ENCODE measurements at regions not wholly inside any gene's neighbourhood (a gene's known extent, or its start where the extent isn't known, plus 50 kb on each side); places are given as distances from the start of the nearest gene placed in this dataset.

- no peak for DNase-seq
Measured at GRCh38 chrX:20463296-20464075, 196.8 kb upstream of the RPS6KA3 start.

- no peak for DNase-seq
Measured at GRCh38 chrX:20461576-20461975, 194.9 kb upstream of the RPS6KA3 start.

DNA sequence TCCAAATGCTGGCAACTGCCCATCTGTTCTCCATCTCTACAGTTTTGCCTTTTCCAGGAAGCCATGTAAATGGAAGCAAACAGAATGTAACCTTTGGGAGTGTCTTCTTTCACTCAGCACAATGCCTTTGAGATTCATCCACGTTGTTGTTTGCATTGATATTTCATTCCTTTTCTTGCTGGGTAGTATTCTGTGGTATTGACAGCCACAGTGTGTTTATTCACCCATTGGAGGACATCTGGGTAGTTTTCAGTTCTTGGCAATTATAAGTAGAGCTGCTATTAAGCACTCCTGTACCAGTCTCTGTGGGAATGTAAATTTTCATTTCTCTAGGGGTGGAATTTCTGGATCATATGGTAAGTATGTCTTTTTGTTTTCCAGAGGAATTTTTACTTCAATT, 194.3 kb upstream of the RPS6KA3 start:
- DNase-seq, result no peak

- DNase-seq, result peak; percentile 14
Measured at GRCh38 chrX:20459410-20460350, 193.0 kb upstream of the RPS6KA3 start.

DNA sequence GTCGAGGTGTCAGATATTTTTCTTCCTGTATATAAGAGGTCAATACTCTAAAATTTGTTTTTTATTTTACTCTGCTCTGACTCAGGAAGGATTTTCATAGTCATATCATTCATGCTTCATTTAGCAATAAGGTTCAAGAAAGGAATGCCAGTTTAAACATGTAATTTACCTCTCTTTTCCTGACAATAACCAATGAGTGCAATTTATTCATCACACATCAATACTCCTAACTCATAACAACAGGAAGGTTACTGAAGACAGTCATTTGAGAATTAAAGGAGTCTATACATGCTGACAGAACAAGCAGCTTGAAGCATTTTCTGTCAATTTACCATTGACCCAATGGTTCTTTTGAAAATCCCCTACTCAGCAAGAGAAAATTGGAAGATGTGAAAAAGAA, 190.3 kb upstream of the RPS6KA3 start:
- DNase-seq, result no peak

- no peak for DNase-seq
Measured at GRCh38 chrX:20455001-20455400, 188.3 kb upstream of the RPS6KA3 start.

DNA sequence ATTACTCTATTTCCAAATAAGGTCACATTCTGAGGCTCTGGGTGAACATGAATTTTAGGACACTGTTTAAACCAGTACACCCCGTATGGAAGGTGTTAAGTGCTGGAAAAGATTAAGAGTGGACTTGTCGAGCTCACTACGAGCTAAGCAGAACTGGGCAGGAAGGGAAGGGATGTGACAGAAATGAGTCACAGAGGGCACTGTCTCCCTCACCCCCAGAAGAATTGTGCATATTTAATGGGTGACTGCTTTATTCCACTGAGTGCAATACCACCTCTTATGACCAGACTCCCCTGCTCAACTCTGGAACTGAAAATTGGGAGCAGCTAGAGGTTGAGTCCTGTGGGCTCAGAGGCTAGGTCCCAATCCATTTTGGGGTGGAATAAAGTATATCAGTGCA, 187.4 kb upstream of the RPS6KA3 start:
- peak; percentile 17 for DNase-seq

DNA sequence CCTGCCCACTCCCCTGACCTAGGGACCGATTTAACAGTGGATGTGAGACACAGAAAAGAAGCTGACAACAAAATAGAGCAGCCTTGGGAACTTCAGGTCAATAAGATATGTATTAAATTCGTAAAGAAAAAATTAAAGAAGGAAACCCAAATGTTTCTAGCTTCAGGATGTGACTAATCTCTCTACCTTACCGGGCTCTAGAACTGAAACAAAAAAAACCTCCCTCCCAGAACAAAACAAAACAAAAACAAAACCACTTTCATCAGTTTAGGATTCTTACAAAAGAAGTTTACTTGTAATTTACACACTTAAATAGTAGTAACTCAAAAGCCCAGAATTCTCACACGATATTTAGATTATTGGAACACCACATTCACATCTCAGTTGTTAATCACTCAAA, 185.8 kb upstream of the RPS6KA3 start:
- peak; percentile 44 for DNase-seq

DNA sequence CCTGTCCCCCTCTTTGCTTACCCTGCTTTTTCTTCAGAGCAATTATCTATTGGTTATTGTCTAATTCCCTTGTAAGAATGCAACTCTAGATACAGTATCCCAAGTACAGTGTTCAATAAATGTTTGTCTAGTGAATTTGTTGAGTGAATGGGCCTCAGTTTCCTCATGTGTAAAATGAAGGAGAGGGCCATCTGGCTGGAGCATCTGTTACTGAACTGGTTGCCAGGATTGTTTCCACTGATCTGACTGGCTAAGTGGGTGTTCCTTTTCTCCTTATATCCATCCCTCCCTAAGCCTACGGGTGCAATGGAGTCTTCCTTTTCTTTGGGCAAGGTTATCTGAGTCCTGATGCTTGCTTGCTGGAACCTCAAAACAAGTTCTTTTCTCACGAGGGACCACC, 185.2 kb upstream of the RPS6KA3 start:
- no peak for DNase-seq

DNA sequence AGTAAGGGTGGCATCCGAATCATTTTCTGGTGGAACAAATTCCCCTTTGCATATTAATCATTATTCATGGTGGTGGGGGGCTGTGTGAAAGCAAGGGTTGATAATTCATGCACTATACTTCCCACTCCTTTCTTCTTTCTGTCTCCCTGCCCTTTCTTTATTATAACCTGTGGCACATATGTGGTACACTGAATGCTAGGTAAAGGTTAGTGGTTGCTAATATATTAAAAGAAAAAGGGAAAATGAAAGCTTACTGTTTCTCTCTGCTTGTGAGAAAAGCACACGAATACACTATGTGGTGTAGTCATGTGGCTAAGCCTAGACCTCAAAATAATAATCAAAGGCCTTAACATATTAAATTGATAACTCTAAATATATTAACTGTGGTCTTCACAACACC, 178.4 kb upstream of the RPS6KA3 start:
- DNase-seq, result no peak

DNA sequence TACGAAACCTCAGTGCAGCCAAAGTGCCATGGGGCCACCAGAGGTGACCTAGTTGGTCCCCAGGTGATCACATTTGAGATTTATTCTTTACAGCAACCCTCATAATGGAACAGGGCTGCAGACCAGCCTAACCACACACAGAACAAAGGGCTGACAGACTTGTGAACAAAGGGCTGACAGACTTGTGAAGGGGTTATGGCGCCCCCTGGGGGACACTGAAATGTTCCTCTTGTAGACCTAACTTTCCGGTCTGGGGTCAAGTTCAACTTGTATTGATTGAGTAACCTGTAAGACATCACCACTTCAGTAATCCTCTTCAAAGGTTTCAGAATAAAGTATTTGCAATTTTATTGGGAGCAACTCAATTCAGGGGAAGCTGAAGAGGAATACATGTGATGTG, 175.9 kb upstream of the RPS6KA3 start:
- DNase-seq, result peak; percentile 86

- no peak for DNase-seq
Measured at GRCh38 chrX:20441123-20441522, 174.4 kb upstream of the RPS6KA3 start.

- DNase-seq, result no peak
Measured at GRCh38 chrX:20438871-20439526, 172.3 kb upstream of the RPS6KA3 start.

- DNase-seq, result peak; percentile 22
Measured at GRCh38 chrX:20437683-20438082, 171.0 kb upstream of the RPS6KA3 start.

DNA sequence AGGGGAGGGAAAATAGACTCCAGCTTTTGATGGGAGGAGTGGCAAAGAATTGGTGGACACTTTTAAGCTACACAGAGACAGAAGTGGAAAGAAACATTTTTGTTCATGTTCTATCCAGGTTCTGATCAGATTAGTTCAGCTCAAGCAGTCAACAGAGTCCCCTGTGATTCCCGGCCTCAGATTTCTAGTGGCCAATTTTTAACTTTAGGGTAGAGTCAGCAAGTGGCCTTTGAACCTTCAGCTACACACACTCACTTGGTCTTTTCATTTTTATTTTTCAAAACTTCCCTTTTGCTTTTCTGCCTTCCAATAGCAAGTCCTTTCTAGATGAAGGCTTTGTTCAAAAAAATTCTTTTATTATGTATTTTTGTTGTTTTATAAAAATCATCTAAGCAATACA, 169.2 kb upstream of the RPS6KA3 start:
- DNase-seq, result no peak

DNA sequence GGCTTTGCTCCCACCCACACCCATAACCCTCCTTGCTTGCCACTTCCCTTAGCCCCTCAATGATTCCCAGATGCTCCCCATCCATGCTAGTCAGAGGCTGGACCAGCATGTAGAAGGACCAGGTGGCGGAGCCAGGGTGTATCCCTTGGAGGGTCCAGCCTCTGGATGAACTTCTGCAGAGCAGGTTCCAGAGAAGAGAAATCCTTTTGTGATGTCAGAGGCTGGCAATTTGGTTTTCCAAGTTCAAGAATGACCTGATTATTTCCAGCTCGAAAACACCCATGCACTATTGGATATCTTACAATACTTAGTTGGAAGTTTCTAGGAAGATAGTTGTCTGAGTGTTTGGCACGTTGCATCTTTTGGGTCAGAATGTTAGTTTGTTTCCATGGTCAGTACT, 168.3 kb upstream of the RPS6KA3 start:
- no peak for DNase-seq

DNA sequence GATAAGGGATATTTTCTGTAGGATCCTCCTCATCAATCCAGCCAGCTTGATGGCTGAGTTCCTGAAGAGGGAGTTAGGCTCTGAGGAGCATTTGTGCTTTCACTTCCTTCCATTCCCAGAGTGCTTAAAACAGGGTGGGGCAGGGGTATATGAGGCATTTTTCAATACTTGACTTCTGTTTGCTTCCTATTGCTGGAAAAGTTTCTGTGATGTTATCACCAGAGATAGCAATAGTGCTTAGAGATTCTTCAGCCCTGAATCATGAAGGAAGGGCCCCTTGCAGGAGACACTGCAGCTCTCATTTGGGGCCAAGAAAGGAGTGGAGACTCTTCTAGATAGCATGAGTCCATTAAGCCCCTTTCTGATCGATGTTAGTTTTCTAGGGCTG, 166.7 kb upstream of the RPS6KA3 start:
- DNase-seq, result no peak

- DNase-seq, result no peak
Measured at GRCh38 chrX:20432746-20433387, 166.2 kb upstream of the RPS6KA3 start.

DNA sequence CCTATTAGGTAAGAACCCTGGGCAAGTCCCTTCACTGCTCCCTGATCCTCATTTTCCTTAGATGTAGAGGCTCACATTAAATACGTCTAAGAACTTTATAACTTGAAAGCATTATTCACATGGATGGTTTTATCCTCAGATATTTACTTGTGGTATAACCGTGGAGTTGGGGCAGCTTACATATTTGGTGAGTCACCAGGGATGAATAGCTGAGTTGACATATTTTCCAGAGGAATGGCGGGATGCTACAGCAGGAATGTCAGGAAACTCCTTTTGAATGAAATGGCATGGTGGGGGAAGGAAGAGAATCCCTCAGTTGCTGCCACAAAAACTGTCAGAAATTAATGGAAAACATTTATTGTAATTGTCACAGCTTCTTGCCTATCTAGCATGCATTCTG, 165.3 kb upstream of the RPS6KA3 start:
- DNase-seq, result no peak

- DNase-seq, result no peak
Measured at GRCh38 chrX:20431486-20431885, 164.8 kb upstream of the RPS6KA3 start.

DNA sequence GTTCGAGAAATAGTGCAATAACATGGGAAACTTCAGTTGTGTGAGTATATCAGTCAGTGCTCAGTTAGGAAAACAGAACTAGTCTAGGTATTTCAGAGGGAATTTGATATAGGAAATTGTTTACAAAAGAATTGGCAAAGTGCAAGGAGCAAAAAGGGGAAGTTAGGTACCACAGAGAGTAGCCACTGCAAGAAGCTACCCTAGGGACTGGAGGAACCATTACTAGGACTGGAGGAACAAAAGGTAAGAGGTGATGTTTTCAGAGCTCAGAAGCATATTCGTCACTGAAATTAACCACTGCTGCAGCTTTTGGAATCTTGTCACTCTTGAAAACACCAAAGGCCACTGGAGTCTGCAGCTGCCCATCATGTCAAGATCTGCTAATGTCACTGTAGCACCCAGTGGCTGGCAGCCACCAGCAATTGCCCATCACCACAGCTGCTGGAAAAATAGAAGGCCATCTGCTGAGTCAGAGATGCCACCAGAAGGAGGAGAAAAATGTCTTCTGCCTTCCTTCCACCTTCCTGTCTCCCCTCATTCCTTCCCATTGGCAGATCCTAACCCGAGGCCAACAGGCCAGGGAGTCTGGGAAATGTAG, 160.6 kb upstream of the RPS6KA3 start:
- DNase-seq, result no peak

GRCh38 chrX:20421697-20422096, 155.0 kb upstream of the RPS6KA3 start:
- DNase-seq, result no peak

DNA sequence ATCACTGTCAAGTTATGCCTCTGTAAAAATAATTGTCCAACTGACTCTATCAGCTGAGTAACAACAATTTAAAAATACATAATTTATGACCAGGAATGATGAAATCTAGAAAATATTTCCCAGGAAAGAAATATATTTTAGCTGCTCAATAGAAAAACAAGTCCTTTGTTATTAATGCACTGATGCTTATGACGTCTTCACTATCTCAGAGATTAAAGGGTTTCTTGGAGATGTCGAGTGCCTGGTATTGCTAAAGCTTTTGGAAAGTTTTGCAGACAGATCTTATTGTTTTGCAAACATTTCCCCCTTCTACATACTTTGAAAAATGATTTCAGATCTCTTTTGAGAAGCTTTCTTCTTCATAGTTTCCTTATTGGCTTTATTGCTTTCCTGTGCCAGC, 154.6 kb upstream of the RPS6KA3 start:
- no peak for DNase-seq

All from activated CD4-positive, alpha-beta T cell treated with anti-CD3 and anti-CD28 coated beads, Interleukin-2, amount 50 U/mL, for 16 hours (primary cell).